Heart right ventricle (tissue), 16 donors: ENCODE measurements at regions not wholly inside any gene's neighbourhood (a gene's known extent, or its start where the extent isn't known, plus 50 kb on each side); places are given as distances from the start of the nearest gene placed in this dataset.

Experiments used
- ATAC-seq, 8 donors: fragments of 200-7000 bp; cut with Tn5 transposase; one replicate each; pipeline ENCODE4 v1.9.1; 2020; ENCODE audit warnings: mild to moderate bottlenecking in 8 of 8, moderate library complexity in 8 of 8, moderate number of reproducible peaks in 1 of 8
- DNase-seq, 2 donors: peaks; one replicate each; pipeline ENCODE4 v3.0.0-alpha.2; 2020
- H3K27ac ChIP-seq, 10 donors: fragments of 200-600 bp; sonication (generic) in 2 of 10; one replicate each; pipeline versions ENCODE4 v1.5.0 to v1.8.0; 2020 to 2022; ENCODE audit warnings: mild to moderate bottlenecking in 3 of 10
- H3K27me3 ChIP-seq, 7 donors: fragments of 200-600 bp; one replicate each; pipeline ENCODE4 v1.8.0; 2021 to 2022; ENCODE audit warnings: mild to moderate bottlenecking in 2 of 7
- H3K36me3 ChIP-seq, 9 donors: fragments of 200-600 bp; sonication (generic) in 1 of 9; one replicate each; pipeline versions ENCODE4 v1.5.0 to v1.8.0; 2020 to 2022; ENCODE audit warnings: mild to moderate bottlenecking in 2 of 9
- H3K4me1 ChIP-seq, 9 donors: fragments of 200-600 bp; sonication (generic) in 1 of 9; one replicate each; pipeline versions ENCODE4 v1.5.0 to v1.8.0; 2020 to 2022; ENCODE audit warnings: mild to moderate bottlenecking in 4 of 9
- H3K4me3 ChIP-seq, 10 donors: fragments of 200-600 bp; sonication (generic) in 2 of 10; one replicate each; pipeline versions ENCODE4 v1.5.0 to v1.8.0; 2020 to 2022; ENCODE audit warnings: mild to moderate bottlenecking in 7 of 10, moderate library complexity in 2 of 10
- H3K9me3 ChIP-seq, 11 donors: fragments of 200-600 bp in 10 of 11; sonication (generic) in 2 of 11; one replicate each; pipeline versions ENCODE4 v1.5.0 to v1.8.0; 2013 to 2022; ENCODE audit warnings: mild to moderate bottlenecking in 2 of 11, control low read depth in 1 of 11, moderate library complexity in 1 of 11
- CTCF ChIP-seq, 9 donors: fragments of 200-600 bp; sonication (generic) in 2 of 9; IDR thresholded peaks; one replicate each; pipeline versions ENCODE4 v1.5.0 to v1.8.0; 2021 to 2022; ENCODE audit warnings: antibody characterized with exemption in 9 of 9, mild to moderate bottlenecking in 5 of 9, moderate library complexity in 1 of 9
- WGBS, 2 donors: extraction: QIAGEN DNeasy Blood & Tissue Kit; methylation state at CpG; one replicate each; pipeline ENCODE4 v1.1.7; 2013; ENCODE audit warnings: inconsistent platforms in 1 of 2; 5-methylcytosine and 5-hydroxymethylcytosine counted together
- intact Hi-C, 10 donors: fragments of 100-400 bp; cut with DNase I; formaldehyde crosslinking; loops; one replicate each; pipeline versions ENCODE4 v1.11.1 to v1.14.2; 2022
- donor health status: Arrhythmogenic right ventricular cardiomyopathy.
- donor health status: ischemic (EF 13 %, LVEDD 7.1; RV severe dilation, severe dysfunction).
- donor health status: healthy with polysubstance abuse.
- donor health status: DM: no; HTN: yes; CAD: no.
- donor health status: DM: no; HTN: no; CAD: no.
- donor health status: ischemic (EF 25% LVEDD 6.9; RV normal size, moderate dysfunction).
- donor health status: ischemic (EF 25% LVEDD 5.7; RV mildly dilated, moderate dysfunction).
- donor health status: healthy.
- donor health status: DM: yes; HTN: yes; CAD: no.
- donor health status: Ischemic cardiomyopathy.
- donor health status: ischemic (EF 35%, LVEDD 5.7; RV mildly dilated, moderate dysfunction).
- donor health status: nonischemic (EF 11% LVEDD 7.7; RV severe dilation, severe dysfunction).
- donor health status: DM: yes; HTN: yes; CAD: no.
- donor health status: PGD.
- donor health status: ischemic (EF 29% LVEDD 5.4; RV normal size, mild dysfunction).
- donor health status: nonischemic (EF 23%, LVEDD 6.1; RV moderate dilation, normal function).

- TF ChIP-seq CTCF (IDR thresholded peaks at IDR 0.05) = no peak
- Histone ChIP-seq H3K36me3 (no peaks in the 10 kb centered on the region), H3K27ac (no peak overlapping the region), H3K4me3 (no peak overlapping the region), H3K4me1 (peaks cover 0 to 8% (median 0%) of the 10 kb centered on the region in 9 donors), H3K9me3 (peaks cover 0 to 7% (median 0%) of the 10 kb centered on the region in 11 donors), H3K27me3 (peaks cover 0 to 18% (median 0%) of the 10 kb centered on the region in 7 donors)
- no peak for ATAC-seq
- intact Hi-C loops = no loop called here
- no peak for DNase-seq
- 72 to 79% methylated on average over 6 of the region's 6 CpGs for WGBS, 2 donors
Measured at GRCh38 chr10:62475551-62475950, 101.4 kb downstream of the ZNF365 start.

GRCh38 chr10:62479523-62479922, 105.4 kb downstream of the ZNF365 start:
- no peak for DNase-seq
- peaks cover 0 to 8% (median 0%) of the 10 kb centered on the region in 9 donors for H3K4me1 ChIP-seq
- H3K36me3 ChIP-seq = no peaks in the 10 kb centered on the region
- no peak overlapping the region for H3K27ac ChIP-seq
- no peak overlapping the region for H3K4me3 ChIP-seq
- peaks cover 0 to 7% (median 0%) of the 10 kb centered on the region in 11 donors for H3K9me3 ChIP-seq
- ATAC-seq = no peak
- 66 to 74% methylated on average over 4 of the region's 4 CpGs for WGBS, 2 donors
- intact Hi-C loops = no loop called here
- no peaks in the 10 kb centered on the region for H3K27me3 ChIP-seq
- TF ChIP-seq CTCF (IDR thresholded peaks at IDR 0.05) = no peak

- TF ChIP-seq CTCF (IDR thresholded peaks at IDR 0.05) = no peak
- 28 to 29% methylated on average over 1 of the region's 1 CpG for WGBS, 2 donors
- peaks cover 0 to 7% (median 0%) of the 10 kb centered on the region in 11 donors for H3K9me3 ChIP-seq
- no peaks in the 10 kb centered on the region for H3K36me3 ChIP-seq
- intact Hi-C loops = no loop called here
- DNase-seq (no peak), ATAC-seq (no peak)
- H3K27me3 ChIP-seq = no peaks in the 10 kb centered on the region
- peaks cover 0 to 8% (median 0%) of the 10 kb centered on the region in 9 donors for H3K4me1 ChIP-seq
- H3K4me3 ChIP-seq = no peak overlapping the region
- H3K27ac ChIP-seq = no peak overlapping the region
Measured at GRCh38 chr10:62480196-62480595, 106.0 kb downstream of the ZNF365 start.

GRCh38 chr10:62482581-62482980, 108.4 kb downstream of the ZNF365 start:
- ATAC-seq (no peak), DNase-seq (no peak)
- no peaks in the 10 kb centered on the region for H3K9me3 ChIP-seq
- intact Hi-C loops = no loop called here
- TF ChIP-seq CTCF (IDR thresholded peaks at IDR 0.05) = no peak
- H3K4me1 ChIP-seq = peaks cover 0 to 8% (median 0%) of the 10 kb centered on the region in 9 donors
- WGBS, 2 donors = 66 to 71% methylated on average over 1 of the region's 1 CpG
- H3K36me3 ChIP-seq = no peaks in the 10 kb centered on the region
- no peak overlapping the region for H3K27ac ChIP-seq
- H3K27me3 ChIP-seq = no peaks in the 10 kb centered on the region
- H3K4me3 ChIP-seq = no peak overlapping the region
